Neural progenitor cell (in vitro differentiated cells): ENCODE measurements at regions not wholly inside any gene's neighbourhood (a gene's known extent, or its start where the extent isn't known, plus 50 kb on each side); places are given as distances from the start of the nearest gene placed in this dataset.

Source experiments
- DNase-seq: peaks from one replicate; pipeline ENCODE4 v3.0.0-alpha.2; 2016; ENCODE audit warnings: low spot score
- H2AFZ ChIP-seq: fragments of 200-600 bp; sonication (generic); replicated peaks from 2 replicates; pipeline ENCODE4 v1.6.1; 2016; ENCODE audit warnings: antibody characterized with exemption
- H3F3A ChIP-seq: fragments of 200-600 bp; sonication (generic); 2 replicates; pipeline ENCODE4 v1.6.1; 2016; ENCODE audit warnings: antibody characterized with exemption, low read depth
- H3K27ac ChIP-seq: fragments of 200-600 bp; sonication (generic); 2 replicates; pipeline ENCODE4 v1.5.1; 2016; ENCODE audit warnings: mild to moderate bottlenecking
- H3K27me3 ChIP-seq: fragments of 200-600 bp; sonication (generic); 2 replicates; pipeline ENCODE4 v1.6.1; 2016; ENCODE audit warnings: mild to moderate bottlenecking, moderate library complexity
- H3K36me3 ChIP-seq: fragments of 200-600 bp; sonication (generic); 2 replicates; pipeline ENCODE4 v1.5.1; 2016
- H3K4me1 ChIP-seq: fragments of 200-600 bp; sonication (generic); 2 replicates; pipeline ENCODE4 v1.6.1; 2016; ENCODE audit warnings: mixed run types
- H3K4me2 ChIP-seq: fragments of 200-600 bp; sonication (generic); 2 replicates; pipeline ENCODE4 v1.6.1; 2016
- H3K4me3 ChIP-seq: fragments of 200-600 bp; sonication (generic); 2 replicates; pipeline ENCODE4 v1.5.1; 2016
- H3K79me2 ChIP-seq: fragments of 200-600 bp; sonication (generic); 2 replicates; pipeline ENCODE4 v1.6.1; 2016; ENCODE audit warnings: low read depth
- H3K9ac ChIP-seq: fragments of 200-600 bp; sonication (generic); 2 replicates; pipeline ENCODE4 v1.6.1; 2016
- H3K9me3 ChIP-seq: fragments of 200-600 bp; sonication (generic); 2 replicates; pipeline ENCODE4 v1.5.1; 2016; ENCODE audit warnings: low read depth
- H4K20me1 ChIP-seq: fragments of 200-600 bp; sonication (generic); 2 replicates; pipeline ENCODE4 v1.6.1; 2016; ENCODE audit warnings: low read depth
- H3K27ac Mint-ChIP-seq: 3 replicates; pipeline ENCODE4 v1.8.0; 2021; ENCODE audit warnings: mixed read lengths
- H3K27me3 Mint-ChIP-seq: 2 replicates; pipeline ENCODE4 v1.8.0; 2022; ENCODE audit warnings: low read depth, mild to moderate bottlenecking, inconsistent platforms, moderate library complexity, mixed read lengths; ENCODE audit not compliant: insufficient read depth
- H3K36me3 Mint-ChIP-seq: 3 replicates; pipeline ENCODE4 v1.8.0; 2021; ENCODE audit warnings: mixed read lengths
- H3K4me1 Mint-ChIP-seq: 3 replicates; pipeline ENCODE4 v1.8.0; 2021; ENCODE audit warnings: mixed read lengths
- H3K4me3 Mint-ChIP-seq: 3 replicates; pipeline ENCODE4 v1.8.0; 2021; ENCODE audit warnings: mild to moderate bottlenecking, moderate library complexity, mixed read lengths
- H3K9me3 Mint-ChIP-seq: 3 replicates; pipeline ENCODE4 v1.8.0; 2020; ENCODE audit warnings: mixed read lengths
- CTCF ChIP-seq: fragments of 200-600 bp; sonication (generic); IDR thresholded peaks from 2 replicates; pipeline ENCODE4 v1.5.1; 2017; ENCODE audit warnings: antibody characterized with exemption, mild to moderate bottlenecking
- EZH2 ChIP-seq: fragments of 200-600 bp; sonication (generic); IDR thresholded peaks from 2 replicates; pipeline ENCODE4 v1.6.1; 2017; ENCODE audit warnings: antibody characterized with exemption, mild to moderate bottlenecking, moderate library complexity
- EZH2phosphoT487 ChIP-seq: fragments of 200-600 bp; sonication (generic); IDR thresholded peaks from 2 replicates; pipeline ENCODE4 v1.6.1; 2017; ENCODE audit warnings: antibody characterized with exemption

- Histone ChIP-seq H3K4me1 (no peaks in the 10 kb centered on the region), H4K20me1 (no peaks in the 10 kb centered on the region), H3K79me2 (no peaks in the 10 kb centered on the region), H3K27ac (no peak overlapping the region), H3F3A (no peaks in the 10 kb centered on the region), H3K9me3 (peaks cover 3% of the 10 kb centered on the region), H3K36me3 (no peaks in the 10 kb centered on the region), H3K9ac (no peak overlapping the region), H3K4me2 (no peak overlapping the region), H2AFZ (no peak overlapping the region), H3K4me3 (no peak overlapping the region), H3K27me3 (no peaks in the 10 kb centered on the region)
- H3K4me1 Mint-ChIP-seq: no peaks in the 10 kb centered on the region
- DNase-seq: no peak
- H3K4me3 Mint-ChIP-seq: no peak overlapping the region
- no peak for TF ChIP-seq CTCF
- no peak for TF ChIP-seq EZH2phosphoT487
- H3K27ac Mint-ChIP-seq: no peak overlapping the region
- peaks cover 8% of the 10 kb centered on the region for H3K27me3 Mint-ChIP-seq
- H3K36me3 Mint-ChIP-seq: no peaks in the 10 kb centered on the region
- peaks cover 18% of the 10 kb centered on the region for H3K9me3 Mint-ChIP-seq
Observed at GRCh38 chr22:47369020-47369419, 606.6 kb downstream of the TBC1D22A start.

GRCh38 chr22:47367993-47368945 is 605.8 kb downstream of the TBC1D22A start:
- Histone ChIP-seq H3K79me2 (no peaks in the 10 kb centered on the region), H4K20me1 (no peaks in the 10 kb centered on the region), H2AFZ (no peak overlapping the region), H3K4me2 (no peak overlapping the region), H3K4me3 (no peak overlapping the region), H3F3A (no peaks in the 10 kb centered on the region), H3K27me3 (no peaks in the 10 kb centered on the region), H3K9ac (no peak overlapping the region), H3K9me3 (peaks cover 4% of the 10 kb centered on the region), H3K36me3 (no peaks in the 10 kb centered on the region), H3K27ac (no peak overlapping the region), H3K4me1 (no peaks in the 10 kb centered on the region)
- TF ChIP-seq CTCF (no peak), EZH2 (no peak), EZH2phosphoT487 (no peak)
- H3K4me1 Mint-ChIP-seq: no peaks in the 10 kb centered on the region
- H3K27ac Mint-ChIP-seq: no peak overlapping the region
- H3K9me3 Mint-ChIP-seq: peaks cover 21% of the 10 kb centered on the region
- peaks cover 10% of the 10 kb centered on the region for H3K27me3 Mint-ChIP-seq
- H3K36me3 Mint-ChIP-seq: no peaks in the 10 kb centered on the region
- no peak for DNase-seq
- no peak overlapping the region for H3K4me3 Mint-ChIP-seq

GRCh38 chr22:47367107-47367690 is 604.7 kb downstream of the TBC1D22A start:
- H3K79me2 ChIP-seq: no peaks in the 10 kb centered on the region
- H2AFZ ChIP-seq: no peak overlapping the region
- TF ChIP-seq EZH2: no peak
- Mint-ChIP-seq H3K4me1 (no peaks in the 10 kb centered on the region), H3K9me3 (peaks cover 16% of the 10 kb centered on the region), H3K27me3 (peaks cover 10% of the 10 kb centered on the region), H3K4me3 (no peak overlapping the region), H3K36me3 (no peaks in the 10 kb centered on the region), H3K27ac (no peak overlapping the region)
- no peak overlapping the region for H3K27ac ChIP-seq
- no peak overlapping the region for H3K9ac ChIP-seq
- DNase-seq: no peak
- no peak overlapping the region for H3K4me2 ChIP-seq
- no peak overlapping the region for H3K4me3 ChIP-seq
- H3K27me3 ChIP-seq: no peaks in the 10 kb centered on the region
- no peaks in the 10 kb centered on the region for H3F3A ChIP-seq
- no peaks in the 10 kb centered on the region for H3K36me3 ChIP-seq
- peaks cover 8% of the 10 kb centered on the region for H3K9me3 ChIP-seq
- no peaks in the 10 kb centered on the region for H4K20me1 ChIP-seq
- no peaks in the 10 kb centered on the region for H3K4me1 ChIP-seq
